Right renal pelvis (tissue), 4 donors: ENCODE measurements at regions not wholly inside any gene's neighbourhood (a gene's known extent, or its start where the extent isn't known, plus 50 kb on each side); places are given as distances from the start of the nearest gene placed in this dataset.

Experiments used
- DNase-seq, 4 donors: peaks; one replicate each; pipeline ENCODE4 v3.0.0-alpha.2; 2013; ENCODE audit warnings: low read depth in 4 of 4, low spot score in 3 of 4, missing footprints in 1 of 4

DNA sequence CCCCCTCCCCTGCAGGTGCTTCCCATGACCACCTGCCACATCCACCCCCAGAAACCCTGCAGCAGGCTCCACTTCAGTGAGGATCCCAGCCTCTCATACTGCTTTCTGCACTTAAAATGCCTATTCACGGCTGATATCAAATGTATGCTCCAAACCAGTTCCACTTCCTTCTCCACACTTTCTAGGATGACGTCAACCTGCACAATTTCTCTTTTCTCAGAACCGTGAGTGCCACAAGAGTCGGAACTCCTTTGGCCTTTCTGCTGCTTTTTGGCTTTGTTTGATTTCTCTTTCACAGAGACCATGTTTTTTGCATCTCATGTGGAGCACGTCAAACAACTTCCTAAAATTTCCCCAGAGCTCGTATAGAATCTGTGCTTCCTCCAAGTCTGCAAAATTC is 378.8 kb upstream of the TNRC6C start:
- no peak for DNase-seq

DNA sequence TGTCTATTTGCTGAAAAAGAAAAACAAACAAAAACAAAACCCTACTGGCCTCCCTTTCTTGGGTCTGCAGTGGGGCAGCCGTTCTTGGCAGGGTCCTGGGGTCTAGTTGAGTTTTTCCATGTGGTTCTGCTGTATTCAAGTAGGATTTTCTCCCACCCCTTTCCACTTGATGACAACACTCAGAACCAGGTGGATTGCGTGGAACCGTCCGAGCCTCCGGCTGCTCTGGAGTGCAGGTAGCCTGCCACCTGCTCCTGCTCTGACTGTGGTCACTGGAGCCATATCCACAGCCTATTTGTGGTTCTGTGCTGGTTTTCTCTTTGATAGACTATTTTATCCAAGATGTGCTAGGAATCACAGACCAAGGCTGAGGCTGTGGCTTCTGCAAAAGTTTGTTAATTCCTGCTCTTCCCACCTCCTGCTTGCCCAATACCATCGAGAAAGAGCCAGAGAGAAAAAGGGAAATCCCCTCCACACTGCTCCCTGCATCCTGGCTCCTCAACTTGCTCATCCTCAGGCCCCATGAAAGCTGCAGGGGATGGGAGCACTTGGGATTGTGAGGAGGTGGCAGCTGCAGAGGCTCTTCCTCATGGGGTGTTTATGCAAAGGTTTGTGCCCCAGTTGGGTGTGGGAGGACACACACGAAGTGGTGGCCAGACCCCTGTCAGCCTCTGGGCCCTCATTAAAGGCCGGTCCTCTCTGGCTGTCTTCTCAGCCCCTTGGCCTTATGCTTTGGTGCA is 377.8 kb upstream of the TNRC6C start:
- DNase-seq = no peak

DNA sequence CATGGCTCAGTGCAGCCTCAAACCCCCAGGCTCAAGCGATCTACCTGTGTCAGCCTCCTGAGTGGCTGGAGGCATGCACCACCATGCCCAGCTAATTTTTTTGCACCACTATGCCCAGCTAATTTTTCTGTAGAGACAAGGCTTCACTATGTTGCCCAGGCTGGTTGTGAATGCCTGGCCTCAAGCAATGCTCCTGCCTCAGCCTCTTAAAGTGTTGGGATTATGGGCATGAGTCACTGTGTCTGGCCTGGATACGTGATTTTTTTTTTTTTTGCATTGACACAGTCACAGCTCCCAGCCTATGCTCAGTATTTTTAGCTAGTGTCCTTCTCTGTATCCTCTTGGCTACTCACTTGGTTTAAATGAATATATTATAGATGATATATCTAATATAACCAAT is 377.0 kb upstream of the TNRC6C start:
- DNase-seq = no peak

DNA sequence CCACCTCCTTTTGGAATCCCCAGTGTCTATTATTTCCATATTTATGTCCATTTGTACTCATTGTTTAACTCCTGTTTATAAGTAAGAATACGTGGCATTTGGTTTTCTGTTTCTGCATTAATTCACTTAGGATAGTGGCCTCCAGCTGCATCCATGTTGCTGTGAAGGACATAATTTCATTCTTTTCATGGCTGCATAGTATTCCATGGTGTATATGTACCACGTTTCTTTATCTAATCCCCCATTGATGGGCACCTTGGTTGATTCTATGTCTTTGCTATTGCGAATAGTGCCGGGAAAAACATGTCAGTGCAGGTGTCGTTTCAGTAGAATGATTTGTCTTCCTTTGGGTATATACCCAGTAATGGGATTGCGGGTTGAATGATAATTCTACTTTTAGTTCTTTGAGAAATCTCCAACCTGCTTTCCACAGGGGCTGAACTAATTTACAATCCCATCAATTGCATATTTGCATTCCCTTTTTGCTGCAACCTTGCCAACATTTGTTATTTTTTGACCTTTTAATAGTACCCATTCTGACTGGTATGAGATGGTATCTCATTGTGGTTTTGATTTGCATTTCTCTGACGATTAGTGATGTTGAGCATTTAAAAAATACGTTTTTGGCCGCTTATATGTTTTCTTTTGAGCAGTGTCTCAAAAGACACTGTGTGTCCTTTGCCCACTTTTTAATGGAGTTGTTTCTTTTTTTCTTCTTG is 373.2 kb upstream of the TNRC6C start:
- DNase-seq = no peak

GRCh38 chr17:77590951-77591735 is 367.4 kb upstream of the TNRC6C start:
- DNase-seq = no peak

DNA sequence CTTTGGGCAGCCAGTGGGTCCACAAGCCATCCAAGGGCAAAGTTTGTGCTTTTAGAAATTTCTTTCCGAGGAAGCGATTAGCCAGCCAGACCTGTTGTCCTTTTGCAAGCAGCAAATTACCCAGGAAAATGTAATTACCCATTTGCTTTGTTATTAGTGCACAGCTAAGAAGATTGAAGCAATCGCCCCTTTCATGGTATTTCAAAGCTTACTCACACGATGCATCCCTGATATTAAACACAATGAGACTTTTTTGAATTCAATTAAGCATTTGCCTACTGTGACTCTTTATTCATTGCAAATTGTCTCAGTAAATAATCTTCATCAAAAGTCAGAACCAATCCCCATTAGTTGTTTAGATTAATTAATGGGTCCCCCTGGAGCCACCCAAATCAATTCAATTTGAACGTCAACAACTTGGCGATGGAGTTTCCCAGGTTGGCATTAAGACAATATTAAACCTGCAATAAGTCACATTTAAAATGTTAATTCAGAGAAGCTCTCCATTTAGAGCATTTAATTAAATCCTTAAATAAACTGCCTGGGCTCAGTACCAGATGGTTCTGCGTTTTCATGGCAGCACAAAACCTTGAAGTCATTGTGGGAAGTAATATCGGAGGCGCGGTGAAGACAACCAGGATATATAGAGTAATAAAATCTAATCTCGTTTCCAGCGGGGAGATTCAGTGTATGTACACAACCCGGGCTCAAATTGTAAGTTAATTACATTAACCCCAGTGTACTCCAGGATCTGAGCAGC is 366.2 kb upstream of the TNRC6C start:
- DNase-seq = no peak

DNA sequence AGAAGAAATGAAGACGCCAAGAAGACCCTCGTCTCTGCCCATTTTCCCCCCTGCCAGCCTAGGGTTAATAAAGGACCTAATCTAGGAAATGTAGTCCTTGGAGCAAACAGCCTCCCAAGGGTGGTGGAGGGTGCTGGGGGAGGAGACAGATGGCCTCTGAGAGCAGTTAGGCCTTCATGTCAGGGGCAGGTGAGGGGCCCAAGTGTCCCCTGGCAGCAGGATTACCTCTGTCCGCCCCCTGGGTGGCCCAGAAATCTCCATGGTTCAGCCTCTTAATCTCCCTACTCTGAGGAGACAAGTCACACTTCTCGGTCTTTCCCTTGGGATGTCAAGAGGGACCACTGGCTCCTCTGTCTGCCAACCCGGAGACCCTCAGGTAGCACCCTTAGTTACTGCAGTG is 365.4 kb upstream of the TNRC6C start:
- no peak for DNase-seq

DNA sequence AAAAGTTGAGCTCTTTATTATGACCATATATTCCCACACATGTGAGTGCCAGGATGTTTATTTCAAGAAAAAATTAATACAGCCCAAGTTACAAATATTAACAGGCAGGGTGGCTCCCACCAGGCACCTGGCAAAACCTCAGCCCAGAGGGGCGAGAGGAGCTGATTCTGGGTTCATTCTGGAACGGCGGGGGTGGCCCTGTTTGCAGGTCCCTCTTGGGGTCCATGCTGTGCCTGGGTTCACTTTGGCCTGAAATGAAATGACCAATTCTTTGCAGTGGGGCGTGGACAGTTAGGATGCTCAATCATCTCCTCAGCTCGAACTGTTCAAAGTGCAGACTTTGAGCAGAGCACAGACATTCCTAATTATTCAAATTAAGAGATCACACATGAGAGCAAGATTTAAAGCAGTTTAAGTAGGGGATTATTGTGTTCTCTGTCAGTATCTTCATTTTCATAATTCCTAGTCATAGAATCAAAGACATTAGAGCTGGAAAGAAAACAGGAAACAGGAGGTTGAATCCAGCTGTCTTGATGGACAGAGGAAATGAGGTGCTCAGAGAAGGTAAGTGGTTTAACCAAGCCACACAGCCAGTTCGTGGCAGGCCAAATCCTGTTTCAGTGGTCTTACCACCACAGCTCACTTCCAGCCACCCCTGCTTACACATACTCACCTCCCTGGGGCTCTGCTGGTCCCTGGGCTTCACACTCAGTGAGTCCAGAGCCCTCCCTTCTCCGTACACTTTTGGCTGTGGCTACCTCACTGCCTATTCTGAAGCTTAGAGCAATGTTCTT is 363.9 kb upstream of the TNRC6C start:
- no peak for DNase-seq

GRCh38 chr17:77596491-77597417 is 361.7 kb upstream of the TNRC6C start:
- DNase-seq = no peak

- DNase-seq = no peak
Measured at GRCh38 chr17:77597418-77598240, 360.9 kb upstream of the TNRC6C start.

GRCh38 chr17:77598241-77598620 is 360.3 kb upstream of the TNRC6C start:
- no peak for DNase-seq

GRCh38 chr17:77599699-77600098 is 358.8 kb upstream of the TNRC6C start:
- no peak for DNase-seq

- DNase-seq = no peak
Measured at GRCh38 chr17:77600346-77600745, 358.2 kb upstream of the TNRC6C start.

DNA sequence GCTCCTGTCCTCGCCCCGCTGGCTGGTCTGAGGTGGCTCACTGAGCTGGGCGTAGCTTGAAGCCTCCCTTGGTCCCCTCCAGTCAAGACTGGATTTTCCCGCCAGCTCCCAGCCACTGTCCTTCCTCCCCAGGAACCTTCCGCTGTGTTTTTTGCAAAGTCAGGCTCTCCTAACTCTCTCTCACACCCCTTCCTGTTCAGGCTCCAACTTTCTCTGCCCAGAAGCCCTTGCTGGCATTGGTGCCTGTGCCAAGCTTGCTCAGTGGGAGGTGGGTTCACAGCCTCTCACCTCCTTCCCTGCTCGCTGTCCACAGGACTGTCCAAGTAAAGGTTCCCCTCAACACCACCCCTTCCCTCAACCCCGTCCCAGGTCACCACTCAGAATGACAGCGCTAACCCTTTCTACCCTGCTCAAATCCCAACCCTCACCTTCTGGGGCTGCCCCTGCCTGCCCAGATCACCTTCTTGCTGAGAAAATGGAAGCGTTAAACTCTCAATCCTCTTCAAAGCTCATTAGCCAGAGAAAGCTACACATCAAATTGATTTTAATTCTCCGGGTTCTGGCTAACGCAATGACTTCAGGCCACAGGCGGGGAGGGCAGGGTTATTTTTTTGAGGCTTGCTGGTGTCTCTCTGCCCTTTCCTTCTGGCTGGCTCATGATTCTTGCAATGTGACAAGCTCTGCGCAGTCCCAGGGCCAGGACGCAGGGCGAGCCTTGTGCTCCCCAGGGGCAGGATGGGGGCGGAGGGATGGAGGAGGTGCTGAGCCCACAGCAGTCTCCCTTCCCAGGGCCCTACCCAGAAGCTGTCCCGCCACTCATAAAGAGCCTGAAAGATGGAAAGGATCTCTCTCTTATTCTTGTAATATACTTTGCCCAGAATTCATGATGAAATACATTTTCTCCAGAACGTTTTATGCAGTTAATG is 357.2 kb upstream of the TNRC6C start:
- DNase-seq = no peak

- no peak for DNase-seq
Measured at GRCh38 chr17:77602062-77602746, 356.3 kb upstream of the TNRC6C start.

- no peak for DNase-seq
Measured at GRCh38 chr17:77602883-77603640, 355.4 kb upstream of the TNRC6C start.
